Memory B cell (primary cell): ENCODE measurements at regions not wholly inside any gene's neighbourhood (a gene's known extent, or its start where the extent isn't known, plus 50 kb on each side); places are given as distances from the start of the nearest gene placed in this dataset.
"Not testable (repeated sequence)": the region's sequence is repeated elsewhere in the genome, so short reads cannot be mapped to it uniquely, and the experiment has no call there.

Experiments
- ATAC-seq: fragments of 150-1000 bp; cut with Tn5 transposase; 2 replicates; pipeline ENCODE4 v1.10.0; 2021; ENCODE audit warnings: low read depth, mild to moderate bottlenecking, moderate library complexity
- DNase-seq, 2 donors: peaks; one replicate each; pipeline ENCODE4 v3.0.0; 2022; ENCODE audit warnings: low spot score in 2 of 2
- H3K27ac Mint-ChIP-seq: one replicate; pipeline ENCODE4 v1.8.0; 2022; ENCODE audit warnings: mild to moderate bottlenecking, moderate library complexity, mixed read lengths
- H3K27me3 Mint-ChIP-seq: one replicate; pipeline ENCODE4 v1.8.0; 2022; ENCODE audit warnings: mixed read lengths
- H3K36me3 Mint-ChIP-seq: one replicate; pipeline ENCODE4 v1.8.0; 2022; ENCODE audit warnings: mild to moderate bottlenecking, mixed read lengths
- H3K4me1 Mint-ChIP-seq: one replicate; pipeline ENCODE4 v1.8.0; 2022; ENCODE audit warnings: mixed read lengths
- H3K4me3 Mint-ChIP-seq: one replicate; pipeline ENCODE4 v1.8.0; 2022; ENCODE audit warnings: mild to moderate bottlenecking, moderate library complexity, mixed read lengths
- H3K9me3 Mint-ChIP-seq: one replicate; pipeline ENCODE4 v1.8.0; 2022; ENCODE audit warnings: mixed read lengths

DNA sequence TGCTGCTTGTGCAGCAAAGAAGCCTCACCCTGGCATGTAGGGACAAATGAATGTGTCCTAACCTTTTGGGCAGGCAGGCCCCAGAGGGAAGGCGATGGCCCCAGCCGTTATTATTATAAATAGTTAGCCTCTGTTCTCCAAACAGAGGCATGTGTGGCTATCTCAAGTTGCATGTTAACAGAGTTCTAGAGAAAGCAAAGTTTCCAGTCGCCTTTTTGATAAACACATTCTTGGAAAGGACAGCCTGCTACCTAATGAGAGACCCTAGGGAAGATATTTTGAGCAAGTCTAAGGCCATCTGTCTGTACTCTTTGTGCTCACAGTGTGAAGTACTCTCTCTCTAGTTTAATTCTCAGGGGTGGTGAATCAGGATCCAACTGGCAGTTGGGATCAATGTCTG lies 97.4 kb upstream of the FHL2 start:
- peaks cover 4% of the 10 kb centered on the region for H3K36me3 Mint-ChIP-seq
- H3K9me3 Mint-ChIP-seq = peaks cover 13% of the 10 kb centered on the region
- H3K27ac Mint-ChIP-seq = no peak overlapping the region
- H3K4me1 Mint-ChIP-seq = no peaks in the 10 kb centered on the region
- DNase-seq = no peak
- H3K4me3 Mint-ChIP-seq = no peak overlapping the region
- ATAC-seq = no peak
- peaks cover 17% of the 10 kb centered on the region for H3K27me3 Mint-ChIP-seq

GRCh38 chr2:105494683-105495425 lies 96.0 kb upstream of the FHL2 start:
- Mint-ChIP-seq H3K36me3 (peaks cover 2% of the 10 kb centered on the region), H3K27ac (no peak overlapping the region), H3K4me1 (no peaks in the 10 kb centered on the region), H3K27me3 (peaks cover 14% of the 10 kb centered on the region), H3K9me3 (peaks cover 8% of the 10 kb centered on the region), H3K4me3 (no peak overlapping the region)
- DNase-seq (no peak), ATAC-seq (no peak)

DNA sequence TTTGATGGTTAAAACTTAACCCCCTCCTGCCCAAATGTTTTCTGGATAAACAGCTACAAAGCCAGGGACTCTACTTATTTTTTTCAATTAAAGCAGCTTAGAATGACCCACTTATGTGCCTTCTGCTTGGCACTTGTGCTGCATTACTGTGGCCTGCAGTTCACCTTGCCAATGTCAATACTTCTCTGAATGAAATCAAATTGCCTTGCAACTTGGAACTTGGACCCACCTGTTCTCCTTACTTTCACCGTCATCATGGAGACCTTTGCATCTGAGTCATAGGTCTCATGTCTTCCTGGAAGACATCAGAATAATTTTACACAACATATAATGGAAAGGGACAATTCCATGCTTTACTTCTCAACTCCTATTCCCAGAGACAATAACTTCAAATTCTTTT lies 92.1 kb upstream of the FHL2 start:
- Mint-ChIP-seq H3K4me3 (no peak overlapping the region), H3K27me3 (peaks cover 5% of the 10 kb centered on the region), H3K9me3 (peaks cover 8% of the 10 kb centered on the region), H3K36me3 (peaks cover 2% of the 10 kb centered on the region), H3K27ac (no peak overlapping the region), H3K4me1 (no peaks in the 10 kb centered on the region)
- ATAC-seq (no peak), DNase-seq (no peak)

DNA sequence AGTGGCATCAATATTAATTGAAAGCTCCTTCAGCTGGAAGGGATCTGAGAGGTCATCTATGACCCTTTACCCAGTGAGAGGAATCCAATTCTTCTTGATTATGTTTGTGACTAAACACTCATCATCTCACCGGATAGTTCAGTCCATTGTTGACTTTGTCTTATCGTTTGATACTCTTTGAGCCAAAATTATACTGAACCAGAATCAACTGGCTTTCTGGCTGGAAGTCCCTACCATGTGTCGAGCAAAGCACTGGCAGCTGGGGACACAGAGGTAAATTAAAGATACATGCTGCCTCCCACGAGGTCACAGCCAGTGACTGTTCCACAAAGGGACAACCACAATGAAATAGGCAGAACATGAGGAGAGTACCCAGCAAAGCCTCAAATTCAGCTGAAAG lies 91.4 kb upstream of the FHL2 start:
- Mint-ChIP-seq H3K4me1 (no peaks in the 10 kb centered on the region), H3K27ac (no peak overlapping the region), H3K27me3 (peaks cover 5% of the 10 kb centered on the region), H3K4me3 (no peak overlapping the region), H3K9me3 (peaks cover 8% of the 10 kb centered on the region), H3K36me3 (peaks cover 2% of the 10 kb centered on the region)
- ATAC-seq = no peak
- no peak for DNase-seq

DNA sequence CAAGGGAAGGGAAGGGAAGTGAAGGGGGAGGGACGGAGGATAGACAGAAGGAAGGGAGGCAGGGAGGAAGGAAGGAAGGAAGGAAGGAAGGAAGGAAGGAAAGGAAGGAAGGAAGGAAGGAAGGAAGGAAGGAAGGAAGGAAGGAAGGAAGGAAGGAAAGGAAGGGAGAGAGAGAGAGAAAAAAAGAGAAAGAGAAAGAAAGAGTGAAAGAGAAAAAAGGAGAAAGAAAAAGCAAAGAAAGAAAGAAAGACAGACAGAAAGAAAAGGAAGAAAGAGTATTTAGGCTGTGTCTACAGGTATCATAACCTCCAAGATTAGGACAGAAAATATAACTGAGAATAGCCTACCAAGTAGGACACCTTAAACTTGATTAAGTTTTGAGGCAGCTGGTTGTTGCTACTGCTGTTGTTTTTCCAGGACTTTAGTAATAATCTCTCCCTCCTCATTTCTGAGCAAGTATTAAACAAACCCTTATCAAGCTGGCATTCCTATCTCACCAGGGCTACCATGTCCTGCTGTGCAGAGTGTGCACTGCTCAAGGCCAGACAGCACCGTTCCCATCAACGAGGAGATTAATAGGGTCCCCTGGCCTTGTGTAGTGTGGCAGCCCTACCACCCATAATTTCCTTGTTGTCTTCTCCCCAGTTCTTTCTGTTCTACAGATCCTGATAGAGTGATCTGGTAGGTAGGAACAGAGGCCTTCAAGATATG lies 90.5 kb upstream of the FHL2 start:
- peaks cover 5% of the 10 kb centered on the region for H3K27me3 Mint-ChIP-seq

DNA sequence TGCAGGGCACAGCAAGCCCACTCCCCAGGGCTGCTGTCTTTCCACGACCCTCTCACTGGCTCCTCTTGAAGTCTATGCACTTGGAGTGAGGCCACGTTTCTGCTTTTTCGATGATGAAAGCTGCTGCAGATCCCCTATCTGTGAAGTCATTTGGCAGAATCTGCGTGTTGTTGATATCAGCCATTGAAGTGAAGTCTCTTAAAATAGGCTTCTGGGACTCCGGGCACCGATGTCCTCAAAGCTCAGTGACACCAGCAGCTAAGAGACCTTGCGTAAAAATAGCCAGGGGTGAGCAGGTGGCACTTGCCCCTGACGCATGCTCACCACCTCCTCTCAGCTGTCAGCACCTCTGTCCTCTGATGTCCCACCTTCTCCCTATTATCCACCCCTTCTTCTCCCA lies 89.4 kb upstream of the FHL2 start:
- Mint-ChIP-seq H3K9me3 (peaks cover 7% of the 10 kb centered on the region), H3K27me3 (peaks cover 1% of the 10 kb centered on the region), H3K36me3 (peaks cover 2% of the 10 kb centered on the region), H3K4me1 (no peaks in the 10 kb centered on the region), H3K4me3 (no peak overlapping the region), H3K27ac (no peak overlapping the region)
- DNase-seq (no peak), ATAC-seq (no peak)

More for the DNA sequence above, 90.5 kb upstream of the FHL2 start:
- DNase-seq = no peak
- H3K27ac Mint-ChIP-seq = no peak overlapping the region
- peaks cover 2% of the 10 kb centered on the region for H3K36me3 Mint-ChIP-seq
- peaks cover 8% of the 10 kb centered on the region for H3K9me3 Mint-ChIP-seq
- H3K4me3 Mint-ChIP-seq = no peak overlapping the region
- H3K4me1 Mint-ChIP-seq = no peaks in the 10 kb centered on the region
- no peak for ATAC-seq

- H3K9me3 Mint-ChIP-seq = peaks cover 3% of the 10 kb centered on the region
- H3K4me1 Mint-ChIP-seq = no peaks in the 10 kb centered on the region
- H3K36me3 Mint-ChIP-seq = no peaks in the 10 kb centered on the region
- DNase-seq (no peak), ATAC-seq (no peak)
- no peak overlapping the region for H3K4me3 Mint-ChIP-seq
- H3K27ac Mint-ChIP-seq = no peak overlapping the region
- H3K27me3 Mint-ChIP-seq = peaks cover 1% of the 10 kb centered on the region
Measured at GRCh38 chr2:105487142-105488069, 88.6 kb upstream of the FHL2 start.

DNA sequence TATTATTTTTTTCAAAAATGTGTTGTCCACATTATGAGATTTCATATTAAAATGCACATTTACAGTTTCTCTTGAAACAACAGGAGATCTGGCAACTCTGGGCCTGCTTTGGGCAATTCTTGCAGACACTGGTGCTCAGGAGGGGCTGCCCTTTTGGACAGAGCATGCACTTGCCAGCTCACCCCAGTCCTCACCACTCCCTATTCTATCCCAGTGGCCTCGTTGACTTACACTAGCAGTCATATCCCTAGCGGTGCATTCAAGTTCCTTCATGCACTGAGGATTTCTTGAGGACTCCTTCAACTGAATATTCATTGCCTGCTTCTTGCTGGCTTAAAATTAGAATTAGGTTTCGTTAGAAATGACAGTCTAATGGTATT lies 87.9 kb upstream of the FHL2 start:
- Mint-ChIP-seq H3K27me3 (peaks cover 1% of the 10 kb centered on the region), H3K4me1 (no peaks in the 10 kb centered on the region), H3K4me3 (no peak overlapping the region), H3K36me3 (no peaks in the 10 kb centered on the region), H3K9me3 (peaks cover 3% of the 10 kb centered on the region), H3K27ac (no peak overlapping the region)
- no peak for ATAC-seq
- DNase-seq = no peak

- no peak for DNase-seq
- Mint-ChIP-seq H3K4me1 (no peaks in the 10 kb centered on the region), H3K4me3 (no peak overlapping the region), H3K36me3 (no peaks in the 10 kb centered on the region), H3K9me3 (no peaks in the 10 kb centered on the region), H3K27ac (no peak overlapping the region), H3K27me3 (peaks cover 8% of the 10 kb centered on the region)
- no peak for ATAC-seq
Measured at GRCh38 chr2:105478670-105479069, 79.8 kb upstream of the FHL2 start.

DNA sequence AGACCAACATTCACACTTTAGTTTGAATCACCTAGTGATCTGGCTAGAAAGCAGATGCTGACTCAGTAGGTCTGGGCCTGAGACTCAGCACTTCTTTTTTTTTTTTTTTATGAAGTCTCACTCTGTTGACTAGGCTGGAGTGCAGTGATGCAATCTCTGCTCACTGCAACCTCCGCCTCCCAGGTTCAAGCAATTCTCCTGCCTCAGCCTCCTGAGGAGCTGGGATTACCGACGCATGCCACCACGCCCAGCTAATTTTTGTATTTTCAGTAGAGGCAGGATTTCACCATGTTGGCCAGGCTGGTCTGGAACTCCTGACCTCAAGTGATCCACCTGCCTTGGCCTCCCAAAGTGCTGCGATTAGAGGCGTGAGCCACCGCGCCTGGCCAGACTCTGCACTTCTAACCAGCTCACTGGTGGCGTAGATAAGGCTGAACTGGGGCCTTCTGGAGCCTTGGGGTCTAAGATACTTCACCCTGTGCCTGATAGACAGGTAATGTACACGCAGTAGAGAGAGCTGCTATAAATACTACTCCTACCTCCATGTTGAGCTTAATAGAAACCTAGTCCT lies 78.3 kb upstream of the FHL2 start:
- H3K36me3 Mint-ChIP-seq, H3K27me3 Mint-ChIP-seq, H3K4me1 Mint-ChIP-seq, H3K4me3 Mint-ChIP-seq, H3K9me3 Mint-ChIP-seq, H3K27ac Mint-ChIP-seq, ATAC-seq, DNase-seq: not testable (repeated sequence)

DNA sequence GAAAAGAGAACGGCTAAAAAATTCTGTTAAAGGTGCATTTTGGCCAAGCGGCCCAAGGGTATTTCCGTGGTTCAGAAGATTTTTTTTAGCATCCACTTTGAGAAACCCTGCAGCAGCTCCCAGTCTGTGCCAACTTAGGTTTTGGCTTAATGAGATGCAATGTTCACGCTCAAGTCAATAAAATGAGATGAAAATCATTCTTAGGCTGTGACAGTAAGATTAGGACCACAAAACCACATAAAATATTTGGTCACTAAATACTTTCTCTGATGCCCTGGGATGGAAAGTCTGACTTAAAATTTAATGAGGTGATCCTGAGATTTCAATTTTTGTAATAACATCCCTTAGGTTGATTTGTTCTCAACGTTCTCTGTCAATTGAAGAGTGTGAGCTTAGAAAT lies 74.2 kb upstream of the FHL2 start:
- DNase-seq = no peak
- ATAC-seq = no peak
- Mint-ChIP-seq H3K9me3 (no peaks in the 10 kb centered on the region), H3K27ac (no peak overlapping the region), H3K36me3 (no peaks in the 10 kb centered on the region), H3K4me1 (no peaks in the 10 kb centered on the region), H3K4me3 (no peak overlapping the region), H3K27me3 (peaks cover 13% of the 10 kb centered on the region)

- Mint-ChIP-seq H3K4me1 (no peaks in the 10 kb centered on the region), H3K9me3 (no peaks in the 10 kb centered on the region), H3K27ac (no peak overlapping the region), H3K36me3 (no peaks in the 10 kb centered on the region), H3K4me3 (no peak overlapping the region), H3K27me3 (peaks cover 14% of the 10 kb centered on the region)
- no peak for DNase-seq
- no peak for ATAC-seq
Measured at GRCh38 chr2:105470979-105471378, 72.1 kb upstream of the FHL2 start.

- no peaks in the 10 kb centered on the region for H3K9me3 Mint-ChIP-seq
- no peaks in the 10 kb centered on the region for H3K36me3 Mint-ChIP-seq
- no peak overlapping the region for H3K27ac Mint-ChIP-seq
- DNase-seq = no peak
- no peaks in the 10 kb centered on the region for H3K4me1 Mint-ChIP-seq
- ATAC-seq = no peak
- peaks cover 10% of the 10 kb centered on the region for H3K27me3 Mint-ChIP-seq
- no peak overlapping the region for H3K4me3 Mint-ChIP-seq
Measured at GRCh38 chr2:105469781-105470180, 70.9 kb upstream of the FHL2 start.

DNA sequence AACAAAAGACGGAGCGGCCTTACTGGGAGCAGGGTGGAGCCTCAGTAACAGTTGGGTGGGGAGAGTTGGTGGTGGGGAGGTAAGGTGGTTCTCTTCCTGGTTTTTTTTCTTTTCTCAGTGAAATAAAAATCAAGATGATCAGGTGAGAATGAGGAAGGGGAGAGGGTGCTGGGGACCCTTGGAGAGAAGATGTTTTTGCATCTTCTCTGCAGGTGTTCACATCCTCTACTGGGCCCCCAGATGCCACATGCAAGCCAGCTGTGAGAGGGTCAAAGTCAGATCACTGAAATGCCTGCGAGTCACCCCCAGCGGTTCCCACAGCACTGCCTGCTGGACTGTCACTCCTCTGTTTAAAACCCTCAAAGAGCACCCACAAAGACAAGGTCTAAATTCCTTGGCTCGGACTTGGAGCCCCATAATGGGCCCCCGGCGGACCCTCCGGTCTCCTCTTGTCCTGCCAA lies 69.8 kb upstream of the FHL2 start:
- ATAC-seq = no peak

More for the DNA sequence above, 69.8 kb upstream of the FHL2 start:
- Mint-ChIP-seq H3K27me3 (peaks cover 10% of the 10 kb centered on the region), H3K27ac (no peak overlapping the region), H3K4me1 (no peaks in the 10 kb centered on the region), H3K9me3 (no peaks in the 10 kb centered on the region), H3K4me3 (no peak overlapping the region), H3K36me3 (no peaks in the 10 kb centered on the region)
- no peak for DNase-seq
